HEK293 (cell line): ENCODE measurements at regions not wholly inside any gene's neighbourhood (a gene's known extent, or its start where the extent isn't known, plus 50 kb on each side); places are given as distances from the start of the nearest gene placed in this dataset.

Source experiments
- CTCF ChIA-PET: fragments of 350-600 bp; formaldehyde crosslinking; extraction: SDS; loops from one replicate; lab custom pipeline; 2021; ENCODE audit warnings: antibody characterized with exemption; lab: Yijun Ruan, JAX
- POLR2A ChIA-PET: fragments of 300-600 bp; formaldehyde crosslinking; extraction: SDS; loops from one replicate; lab custom pipeline; 2020; ENCODE audit warnings: antibody characterized with exemption, inconsistent platforms; lab: Yijun Ruan, JAX
- H3K27ac ChIP-seq: fragments of 200-500 bp; sonication (Bioruptor generic); 2 replicates; pipeline ENCODE4 v1.5.1; 2014; ENCODE audit warnings: low read depth, low read length, control low read depth, inconsistent platforms; ENCODE audit errors: extremely low read depth
- H3K36me3 ChIP-seq, 2 experiments: fragments of 200-500 bp in 1 of 2; sonication (Bioruptor generic) in 1 of 2; 1 replicate in 1 of 2; 2 replicates in 1 of 2; pipeline ENCODE4 v1.5.1; 2014 to 2017; ENCODE audit warnings: inconsistent platforms in 2 of 2, low read length in 2 of 2; ENCODE audit not compliant: control insufficient read depth in 2 of 2, insufficient read depth in 1 of 2
- H3K4me1 ChIP-seq: fragments of 200-500 bp; sonication (Bioruptor generic); 2 replicates; pipeline ENCODE4 v1.5.1; 2014; ENCODE audit warnings: mild to moderate bottlenecking, low read length, inconsistent platforms; ENCODE audit not compliant: control insufficient read depth, insufficient read depth
- H3K4me3 ChIP-seq: 2 replicates; pipeline ENCODE4 v1.5.1; 2011; ENCODE audit warnings: low read depth, mild to moderate bottlenecking, control low read depth, low read length, moderate library complexity
- H3K9me3 ChIP-seq: fragments of 200-500 bp; sonication (Bioruptor generic); 2 replicates; pipeline ENCODE4 v1.5.1; 2014; ENCODE audit warnings: low read depth, low read length, inconsistent platforms; ENCODE audit not compliant: control insufficient read depth, insufficient read depth
- FEZF1 ChIP-seq: fragments of 450-650 bp; formaldehyde crosslinking; IDR thresholded peaks from 2 replicates; pipeline ENCODE4 v1.5.1; 2016; ENCODE audit warnings: missing biosample characterization, missing genetic modification characterization
- GLI2 ChIP-seq: fragments of 450-650 bp; formaldehyde crosslinking; IDR thresholded peaks from 2 replicates; pipeline ENCODE4; 2017; ENCODE audit warnings: missing biosample characterization, missing genetic modification characterization, low read depth, borderline replicate concordance
- INSM2 ChIP-seq: fragments of 450-650 bp; formaldehyde crosslinking; IDR thresholded peaks from 2 replicates; pipeline ENCODE4 v1.5.1; 2016; ENCODE audit warnings: missing biosample characterization, missing genetic modification characterization
- KLF7 ChIP-seq: fragments of 450-650 bp; formaldehyde crosslinking; IDR thresholded peaks from 2 replicates; pipeline ENCODE4 v1.5.1; 2016; ENCODE audit warnings: missing biosample characterization, missing genetic modification characterization, borderline replicate concordance
- SP3 ChIP-seq: fragments of 450-650 bp; formaldehyde crosslinking; IDR thresholded peaks from 2 replicates; pipeline ENCODE4 v1.5.1; 2016; ENCODE audit warnings: missing biosample characterization, missing genetic modification characterization
- ZBTB17 ChIP-seq: fragments of 450-650 bp; formaldehyde crosslinking; IDR thresholded peaks from 2 replicates; pipeline ENCODE4 v1.5.1; 2016; ENCODE audit warnings: missing biosample characterization, missing genetic modification characterization
- ZNF184 ChIP-seq: fragments of 450-650 bp; IDR thresholded peaks from 2 replicates; pipeline ENCODE4 v1.5.1; 2018; ENCODE audit warnings: missing biosample characterization, mild to moderate bottlenecking, missing genetic modification characterization
- ZNF274 ChIP-seq, 2 experiments: fragments of 200-500 bp in 1 of 2; fragments of 450-650 bp in 1 of 2; sonication (Bioruptor generic) in 1 of 2; formaldehyde crosslinking in 1 of 2; IDR thresholded peaks; 2 replicates each; pipeline versions ENCODE4 v1.5.1 to v1.6.1; 2014 to 2016; ENCODE audit warnings: borderline replicate concordance in 1 of 2, inconsistent platforms in 1 of 2, low read length in 1 of 2, missing biosample characterization in 1 of 2, missing genetic modification characterization in 1 of 2
- ZNF366 ChIP-seq: fragments of 450-650 bp; formaldehyde crosslinking; conservative IDR thresholded peaks from 2 replicates; pipeline ENCODE4 v1.5.1; 2016; ENCODE audit warnings: missing biosample characterization, missing genetic modification characterization
- ZNF37A ChIP-seq: fragments of 450-650 bp; IDR thresholded peaks from 2 replicates; pipeline ENCODE4 v1.5.1; 2018; ENCODE audit warnings: missing biosample characterization, missing genetic modification characterization
- ZNF398 ChIP-seq: fragments of 450-650 bp; formaldehyde crosslinking; IDR thresholded peaks from 2 replicates; pipeline ENCODE4 v1.5.1; 2017; ENCODE audit warnings: missing biosample characterization, missing genetic modification characterization
- ZNF404 ChIP-seq: fragments of 450-650 bp; formaldehyde crosslinking; IDR thresholded peaks from 2 replicates; pipeline ENCODE4 v1.5.1; 2017; ENCODE audit warnings: missing biosample characterization, missing genetic modification characterization
- ZNF513 ChIP-seq: fragments of 450-650 bp; IDR thresholded peaks from 2 replicates; pipeline ENCODE4 v1.5.1; 2018; ENCODE audit warnings: missing biosample characterization, missing genetic modification characterization
- ZNF514 ChIP-seq: fragments of 450-650 bp; formaldehyde crosslinking; IDR thresholded peaks from 2 replicates; pipeline ENCODE4 v1.5.1; 2016; ENCODE audit warnings: missing biosample characterization, missing genetic modification characterization
- ZNF664 ChIP-seq: fragments of 450-650 bp; formaldehyde crosslinking; IDR thresholded peaks from 2 replicates; pipeline ENCODE4 v1.5.1; 2016; ENCODE audit warnings: missing biosample characterization, missing genetic modification characterization
- TF ChIP-seq, protein P1 (sequence below): fragments of 450-650 bp; formaldehyde crosslinking; IDR thresholded peaks from 2 replicates; pipeline ENCODE4 v1.5.1; 2016; ENCODE audit warnings: missing biosample characterization, missing genetic modification characterization
- TF ChIP-seq, protein P2 (sequence below): fragments of 450-650 bp; formaldehyde crosslinking; IDR thresholded peaks from 2 replicates; pipeline ENCODE4 v1.5.1; 2016; ENCODE audit warnings: missing biosample characterization, missing genetic modification characterization

GRCh38 chr11:22984045-22984444 is 123.8 kb upstream of the CCDC179 start:
- Histone ChIP-seq H3K27ac (no peak overlapping the region), H3K4me3 (no peak overlapping the region), H3K4me1 (no peaks in the 10 kb centered on the region), H3K9me3 (no peaks in the 10 kb centered on the region), H3K36me3 (no peaks in the 10 kb centered on the region)
- no peak for TF ChIP-seq ZNF664
- CTCF ChIA-PET: no interaction called here
- POLR2A ChIA-PET: no interaction called here

DNA sequence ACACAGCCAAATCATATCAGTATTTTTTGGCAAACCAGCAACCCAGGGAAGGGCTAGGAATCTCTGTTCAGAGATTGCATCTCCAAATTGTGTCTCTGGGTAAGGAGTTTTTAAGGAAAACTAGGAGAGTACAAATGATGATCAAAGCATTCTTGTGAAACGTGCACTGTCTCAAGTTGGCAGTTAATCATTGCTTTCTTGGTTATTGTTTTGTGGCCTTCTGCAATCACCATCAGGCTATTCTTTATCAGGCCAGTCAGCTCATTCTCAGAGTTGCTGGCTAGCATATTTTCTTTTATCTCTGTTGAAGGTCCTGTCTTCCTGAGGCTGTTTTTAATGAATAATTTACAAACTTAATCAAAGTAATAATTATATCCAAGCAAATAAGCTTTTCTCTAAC is 129.1 kb upstream of the CCDC179 start:
- CTCF ChIA-PET: interaction anchor here (0.6 kb wide), 1 partner anchor 399 kb away, joined by 3 read pairs; no protein-coding TSS in a partner anchor
- H3K27ac ChIP-seq: no peak overlapping the region
- no peaks in the 10 kb centered on the region for H3K9me3 ChIP-seq
- no peaks in the 10 kb centered on the region for H3K36me3 ChIP-seq
- H3K4me3 ChIP-seq: no peak overlapping the region
- no peaks in the 10 kb centered on the region for H3K4me1 ChIP-seq
- POLR2A ChIA-PET: no interaction called here
- TF ChIP-seq KLF7 (tag by site-specific recombination): no peak
- no peak for TF ChIP-seq ZNF274 (IDR thresholded peaks at IDR 0.05; ENCODE audit: low read length)
- no peak for TF ChIP-seq ZNF274 (tag by site-specific recombination; IDR thresholded peaks at IDR 0.05; ENCODE audit: borderline replicate concordance)
- no peak for TF ChIP-seq ZNF366
- TF ChIP-seq, protein P1, sequence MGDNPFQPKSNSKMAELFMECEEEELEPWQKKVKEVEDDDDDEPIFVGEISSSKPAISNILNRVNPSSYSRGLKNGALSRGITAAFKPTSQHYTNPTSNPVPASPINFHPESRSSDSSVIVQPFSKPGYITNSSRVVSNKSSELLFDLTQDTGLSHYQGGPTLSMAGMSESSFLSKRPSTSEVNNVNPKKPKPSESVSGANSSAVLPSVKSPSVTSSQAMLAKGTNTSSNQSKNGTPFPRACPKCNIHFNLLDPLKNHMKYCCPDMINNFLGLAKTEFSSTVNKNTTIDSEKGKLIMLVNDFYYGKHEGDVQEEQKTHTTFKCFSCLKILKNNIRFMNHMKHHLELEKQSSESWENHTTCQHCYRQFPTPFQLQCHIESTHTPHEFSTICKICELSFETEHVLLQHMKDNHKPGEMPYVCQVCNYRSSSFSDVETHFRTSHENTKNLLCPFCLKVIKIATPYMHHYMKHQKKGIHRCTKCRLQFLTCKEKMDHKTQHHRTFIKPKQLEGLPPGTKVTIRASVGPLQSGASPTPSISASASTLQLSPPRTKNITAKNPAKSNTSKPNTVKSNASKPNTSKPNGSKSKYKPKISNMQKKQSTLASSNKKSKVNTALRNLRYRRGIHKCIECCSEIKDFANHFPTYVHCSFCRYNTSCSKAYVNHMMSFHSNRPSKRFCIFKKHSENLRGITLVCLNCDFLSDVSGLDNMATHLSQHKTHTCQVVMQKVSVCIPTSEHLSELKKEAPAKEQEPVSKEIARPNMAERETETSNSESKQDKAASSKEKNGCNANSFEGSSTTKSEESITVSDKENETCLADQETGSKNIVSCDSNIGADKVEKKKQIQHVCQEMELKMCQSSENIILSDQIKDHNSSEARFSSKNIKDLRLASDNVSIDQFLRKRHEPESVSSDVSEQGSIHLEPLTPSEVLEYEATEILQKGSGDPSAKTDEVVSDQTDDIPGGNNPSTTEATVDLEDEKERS (tag by site-specific recombination): no peak
- no peak for TF ChIP-seq INSM2 (tag by site-specific recombination)
- no peak for TF ChIP-seq GLI2

DNA sequence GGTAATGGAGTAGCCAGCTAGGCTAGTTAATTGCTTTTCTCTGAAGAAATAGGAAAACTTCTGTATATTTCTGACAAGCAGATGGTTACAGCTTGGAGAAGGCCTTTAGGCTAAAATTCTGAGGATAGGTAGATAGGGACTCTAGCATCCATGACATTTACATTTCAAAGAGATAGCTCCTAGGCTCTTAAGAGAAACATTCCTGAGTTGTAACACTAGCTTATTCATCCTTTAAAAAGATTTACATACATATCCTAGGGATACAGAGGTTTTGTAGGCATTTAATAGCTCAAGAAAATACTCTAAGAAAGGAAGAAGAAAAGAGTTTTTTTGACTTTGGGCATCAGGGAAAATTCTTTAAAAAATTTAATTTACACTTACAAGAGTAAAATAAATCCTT is 130.9 kb upstream of the CCDC179 start:
- Histone ChIP-seq H3K36me3 (no peaks in the 10 kb centered on the region), H3K4me1 (no peaks in the 10 kb centered on the region), H3K4me3 (no peak overlapping the region), H3K27ac (no peak overlapping the region), H3K9me3 (no peaks in the 10 kb centered on the region)
- ChIA-PET CTCF (interaction anchor here (0.6 kb wide), 1 partner anchor 171 kb away, joined by 4 read pairs; no protein-coding TSS in a partner anchor), POLR2A (no interaction called here)
- no peak for TF ChIP-seq ZNF514 (tag by site-specific recombination)

DNA sequence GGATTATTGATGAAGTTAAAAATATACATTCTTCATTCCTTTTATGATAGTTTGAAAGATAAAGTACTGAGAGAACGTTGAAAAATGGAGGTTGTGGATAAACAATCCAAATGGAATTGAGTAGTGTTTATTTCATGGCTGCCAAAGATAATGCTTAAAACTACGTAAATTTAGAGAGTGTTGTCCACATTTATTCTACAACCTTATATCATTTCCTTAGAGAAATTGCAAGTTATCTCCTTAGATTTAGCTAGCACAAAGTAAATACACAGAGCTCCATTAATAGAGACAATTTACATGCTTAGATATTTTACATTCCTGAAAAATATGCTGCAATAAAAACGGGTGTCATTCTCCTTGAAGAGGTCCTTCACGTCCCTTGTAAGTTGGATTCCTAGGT is 146.5 kb upstream of the CCDC179 start:
- H3K27ac ChIP-seq: no peak overlapping the region
- H3K36me3 ChIP-seq: no peaks in the 10 kb centered on the region
- ChIA-PET CTCF (no interaction called here), POLR2A (no interaction called here)
- H3K4me3 ChIP-seq: no peak overlapping the region
- no peaks in the 10 kb centered on the region for H3K4me1 ChIP-seq
- H3K9me3 ChIP-seq: no peaks in the 10 kb centered on the region
- TF ChIP-seq ZNF404 (no peak), ZNF37A (tag by site-specific recombination) (no peak), ZNF513 (no peak), ZNF184 (tag by site-specific recombination) (no peak), ZNF398 (tag by site-specific recombination) (no peak), FEZF1 (tag by site-specific recombination) (no peak), SP3 (tag by site-specific recombination) (no peak), ZBTB17 (tag by site-specific recombination) (no peak)
- TF ChIP-seq, protein P2, sequence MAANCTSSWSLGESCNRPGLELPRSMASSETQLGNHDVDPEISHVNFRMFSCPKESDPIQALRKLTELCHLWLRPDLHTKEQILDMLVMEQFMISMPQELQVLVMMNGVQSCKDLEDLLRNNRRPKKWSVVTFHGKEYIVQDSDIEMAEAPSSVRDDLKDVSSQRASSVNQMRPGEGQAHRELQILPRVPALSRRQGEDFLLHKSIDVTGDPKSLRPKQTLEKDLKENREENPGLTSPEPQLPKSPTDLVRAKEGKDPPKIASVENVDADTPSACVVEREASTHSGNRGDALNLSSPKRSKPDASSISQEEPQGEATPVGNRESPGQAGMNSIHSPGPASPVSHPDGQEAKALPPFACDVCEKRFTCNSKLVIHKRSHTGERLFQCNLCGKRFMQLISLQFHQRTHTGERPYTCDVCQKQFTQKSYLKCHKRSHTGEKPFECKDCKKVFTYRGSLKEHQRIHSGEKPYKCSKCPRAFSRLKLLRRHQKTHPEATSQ: no peak
